NCI-H1930 (cell line): ENCODE measurements at regions not wholly inside any gene's neighbourhood (a gene's known extent, or its start where the extent isn't known, plus 50 kb on each side); places are given as distances from the start of the nearest gene placed in this dataset.

Experiments
- DNase-seq, 2 experiments: peaks; one replicate each; lab custom pipeline; 2025; lab: John Stamatoyannopoulos, UW

DNA sequence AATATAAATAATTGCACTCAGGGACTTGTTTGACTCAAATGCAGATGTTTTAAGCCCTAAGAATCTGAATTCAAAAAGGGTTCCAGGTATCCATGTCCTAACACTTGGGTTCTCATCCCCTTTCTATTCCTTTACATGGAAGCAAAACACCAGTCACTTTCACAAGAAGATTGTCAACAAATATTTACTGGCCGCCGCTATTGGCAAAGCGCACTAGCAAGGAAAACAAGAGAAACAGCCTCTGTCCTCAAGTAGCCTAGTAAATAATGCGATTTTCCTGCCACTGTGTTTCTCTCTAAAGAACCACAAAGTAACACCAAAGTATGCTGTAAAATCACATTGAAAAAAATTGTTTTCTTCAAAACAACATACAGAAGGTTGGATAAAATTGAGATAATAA lies 66.7 kb upstream of the EZH2 start:
- DNase-seq: no peak

DNA sequence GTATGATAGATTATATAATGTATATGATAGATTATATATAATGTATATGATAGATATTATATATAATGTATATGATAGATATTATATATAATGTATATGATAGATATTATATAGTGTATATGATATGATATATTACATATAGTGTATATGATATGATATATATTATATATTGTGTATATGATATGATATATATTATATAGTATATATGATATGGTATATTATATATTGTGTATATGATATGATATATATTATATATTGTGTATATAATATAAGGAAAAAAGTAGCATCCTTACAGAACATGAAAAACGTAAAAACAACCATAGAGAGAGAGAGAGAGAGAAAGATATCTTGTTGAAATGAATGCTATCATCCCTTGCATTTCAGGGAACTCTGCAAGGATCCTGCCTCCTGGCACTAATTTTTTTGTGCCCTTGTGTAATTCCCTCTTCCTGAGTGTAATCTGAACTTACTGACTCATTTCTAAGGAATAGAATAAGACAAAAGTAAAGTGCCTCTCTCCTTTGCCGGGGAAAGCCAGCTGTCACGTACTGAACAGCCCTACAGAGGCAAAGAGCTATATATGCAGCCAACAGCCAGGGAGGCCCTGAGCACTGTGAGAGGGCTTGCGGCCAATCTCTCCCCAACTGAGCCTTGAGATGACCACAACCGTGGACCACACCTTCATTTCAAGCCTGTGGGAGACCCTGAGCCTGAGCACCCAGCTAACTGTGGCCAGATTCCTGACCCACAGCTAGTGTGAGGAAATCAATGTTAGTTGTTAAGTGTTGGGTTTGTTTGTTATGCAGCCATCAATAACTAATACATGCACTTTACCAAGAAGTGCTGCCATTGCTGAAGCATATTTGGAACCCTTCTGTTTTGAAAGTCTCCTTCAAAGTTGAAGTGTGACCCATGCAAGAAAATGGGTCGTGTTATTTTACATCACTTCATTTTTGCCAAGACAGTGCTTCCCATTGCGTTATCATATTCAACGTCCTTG lies 61.1 kb upstream of the EZH2 start:
- no peak for DNase-seq

GRCh38 chr7:148941598-148942275 lies 57.6 kb upstream of the EZH2 start:
- peak; percentile 79 to 89 for DNase-seq

GRCh38 chr7:148940702-148941597 lies 56.9 kb upstream of the EZH2 start:
- peak; percentile 84 to 90 for DNase-seq

GRCh38 chr7:148939128-148939755 lies 55.2 kb upstream of the EZH2 start:
- no peak for DNase-seq

GRCh38 chr7:148935451-148935850 lies 51.4 kb upstream of the EZH2 start:
- DNase-seq: no peak
